ENCODE measurements at regions not wholly inside any gene's neighbourhood (a gene's known extent, or its start where the extent isn't known, plus 50 kb on each side); places are given as distances from the start of the nearest gene placed in this dataset.

DNA sequence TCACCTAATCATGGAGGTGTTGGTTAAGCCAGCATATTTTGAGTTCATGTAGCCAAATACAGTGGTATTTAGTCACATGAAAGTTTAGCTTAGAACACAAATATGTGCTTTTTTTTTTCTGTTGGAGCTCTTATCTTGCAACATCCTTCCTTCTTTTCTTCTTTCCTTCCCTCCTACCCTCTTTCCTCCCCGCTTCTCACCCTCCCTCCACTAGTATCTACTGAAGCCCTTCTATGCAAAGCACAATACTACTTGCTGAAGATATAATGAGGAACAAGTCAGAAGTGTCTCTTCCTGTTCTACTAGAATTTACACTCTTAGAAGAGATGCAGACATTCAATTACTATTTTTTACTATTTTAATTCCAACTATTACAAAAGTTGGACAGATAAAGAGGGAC lies 105.0 kb upstream of the ITGA4 start:
- H4K12ac ChIP-seq (ENCODE audit: low read depth, low read length): no peak overlapping the region
- H3K14ac ChIP-seq (ENCODE audit: low read length): no peak overlapping the region
- H3K9me3 ChIP-seq (ENCODE audit: insufficient read depth, low read depth, low read length): no peaks in the 10 kb centered on the region
- H3K79me2 ChIP-seq (ENCODE audit: control insufficient read depth, insufficient read depth, low read length, poor library complexity): no peaks in the 10 kb centered on the region
- H4K91ac ChIP-seq (ENCODE audit: low read depth, low read length): no peak overlapping the region
- H3K4ac ChIP-seq (ENCODE audit: low read depth, low read length): no peak overlapping the region
- no peaks in the 10 kb centered on the region for H3K79me1 ChIP-seq (ENCODE audit: low read length)
- no peak overlapping the region for H3K18ac ChIP-seq (ENCODE audit: low read length)
- H3K27ac ChIP-seq (ENCODE audit: low read depth, low read length): no peak overlapping the region
- H2BK120ac ChIP-seq (ENCODE audit: insufficient read depth, low read length, poor library complexity): no peak overlapping the region
- H2BK12ac ChIP-seq (ENCODE audit: low read length): no peak overlapping the region
- no peak overlapping the region for H4K8ac ChIP-seq (ENCODE audit: low read depth, low read length)
- no peak overlapping the region for H3K23ac ChIP-seq (ENCODE audit: low read length)
- H2AK5ac ChIP-seq (ENCODE audit: low read length): no peak overlapping the region
- WGBS (ENCODE audit: extremely low coverage, insufficient coverage, insufficient read length): 100% methylated on average over 1 of the region's 1 CpG
- no peak overlapping the region for H2BK5ac ChIP-seq (ENCODE audit: low read depth, low read length, poor library complexity)
- H3K4me2 ChIP-seq (ENCODE audit: low read length): no peak overlapping the region
- H3K36me3 ChIP-seq (ENCODE audit: control insufficient read depth in 1 of 2, insufficient read depth in 2 of 2, low read length in 2 of 2): no peaks in the 10 kb centered on the region
- H2AFZ ChIP-seq (ENCODE audit: insufficient read depth, low read length, poor library complexity): no peak overlapping the region
- no peak for DNase-seq
- no peak overlapping the region for H3K4me3 ChIP-seq (ENCODE audit: low read depth, low read length)
- no peaks in the 10 kb centered on the region for H3K4me1 ChIP-seq (ENCODE audit: control insufficient read depth in 1 of 2, insufficient read depth in 2 of 2, low read length in 2 of 2)
- no peaks in the 10 kb centered on the region for H3K27me3 ChIP-seq (ENCODE audit: insufficient read depth, low read length)
- H3K9ac ChIP-seq (ENCODE audit: low read length): no peak overlapping the region

DNA sequence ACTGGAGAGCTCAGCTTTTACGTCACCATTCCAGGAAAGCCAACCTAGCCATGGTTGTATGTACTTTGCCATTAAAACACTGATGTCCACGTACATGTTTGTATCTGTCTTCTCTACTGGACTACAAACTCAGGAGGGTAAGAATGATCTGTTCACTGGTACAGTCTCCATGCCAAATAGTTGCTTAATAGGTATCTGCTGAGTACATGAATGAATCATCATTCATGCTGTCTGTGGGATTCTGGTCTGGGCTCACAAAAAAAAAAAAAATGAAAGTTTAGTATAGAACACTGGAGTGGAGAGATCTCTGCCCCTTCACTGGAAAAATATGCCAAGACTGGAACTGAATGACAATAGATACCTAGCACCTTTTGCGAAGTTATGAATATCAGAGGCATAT lies 102.6 kb upstream of the ITGA4 start:
- no peaks in the 10 kb centered on the region for H3K9me3 ChIP-seq (ENCODE audit: insufficient read depth, low read depth, low read length)
- H4K12ac ChIP-seq (ENCODE audit: low read depth, low read length): no peak overlapping the region
- no CpG with 5 or more reads among the region's 3 CpGs for WGBS (ENCODE audit: extremely low coverage, insufficient coverage, insufficient read length)
- H3K36me3 ChIP-seq (ENCODE audit: control insufficient read depth in 1 of 2, insufficient read depth in 2 of 2, low read length in 2 of 2): no peaks in the 10 kb centered on the region
- no peak overlapping the region for H4K91ac ChIP-seq (ENCODE audit: low read depth, low read length)
- H3K4ac ChIP-seq (ENCODE audit: low read depth, low read length): no peak overlapping the region
- no peak overlapping the region for H3K18ac ChIP-seq (ENCODE audit: low read length)
- no peaks in the 10 kb centered on the region for H3K79me1 ChIP-seq (ENCODE audit: low read length)
- H3K4me3 ChIP-seq (ENCODE audit: low read depth, low read length): no peak overlapping the region
- no peak overlapping the region for H3K27ac ChIP-seq (ENCODE audit: low read depth, low read length)
- H3K9ac ChIP-seq (ENCODE audit: low read length): no peak overlapping the region
- no peaks in the 10 kb centered on the region for H3K4me1 ChIP-seq (ENCODE audit: control insufficient read depth in 1 of 2, insufficient read depth in 2 of 2, low read length in 2 of 2)
- H3K27me3 ChIP-seq (ENCODE audit: insufficient read depth, low read length): no peaks in the 10 kb centered on the region
- H4K8ac ChIP-seq (ENCODE audit: low read depth, low read length): no peak overlapping the region
- no peak overlapping the region for H2BK5ac ChIP-seq (ENCODE audit: low read depth, low read length, poor library complexity)
- no peak overlapping the region for H2BK12ac ChIP-seq (ENCODE audit: low read length)
- H2AFZ ChIP-seq (ENCODE audit: insufficient read depth, low read length, poor library complexity): no peak overlapping the region
- no peak overlapping the region for H2AK5ac ChIP-seq (ENCODE audit: low read length)
- H3K79me2 ChIP-seq (ENCODE audit: control insufficient read depth, insufficient read depth, low read length, poor library complexity): no peaks in the 10 kb centered on the region
- peak in 1 of 2 donors; percentile 7 for DNase-seq
- H2BK120ac ChIP-seq (ENCODE audit: insufficient read depth, low read length, poor library complexity): no peak overlapping the region
- no peak overlapping the region for H3K4me2 ChIP-seq (ENCODE audit: low read length)
- H3K14ac ChIP-seq (ENCODE audit: low read length): no peak overlapping the region
- H3K23ac ChIP-seq (ENCODE audit: low read length): no peak overlapping the region

DNA sequence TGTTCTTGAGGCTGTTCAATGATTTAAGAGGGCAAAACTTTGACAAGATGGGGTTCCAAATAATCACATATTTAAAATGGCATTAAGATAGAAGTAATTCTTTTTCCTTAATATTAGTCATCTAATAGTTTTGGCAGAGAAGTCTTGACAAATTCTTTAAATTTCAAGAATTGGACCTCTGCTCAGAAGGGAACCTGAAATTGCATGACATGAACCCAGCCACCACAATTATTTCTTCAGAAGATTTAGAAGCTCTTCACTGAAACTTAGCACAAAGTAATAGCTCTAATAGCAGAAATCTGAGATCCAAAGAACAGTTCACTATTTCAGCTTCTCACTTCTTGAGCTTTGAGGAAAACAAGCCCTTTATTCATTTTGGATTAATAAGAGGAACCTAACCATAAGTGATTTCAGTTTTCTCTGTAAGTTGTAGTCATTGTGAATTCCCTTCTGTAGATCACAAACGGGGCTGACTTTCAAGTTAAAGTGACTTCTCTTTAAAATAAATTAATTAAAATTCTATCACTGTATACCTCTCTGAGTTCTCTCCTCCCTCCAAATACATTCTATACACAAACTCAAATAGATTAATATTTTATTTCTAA lies 100.6 kb upstream of the ITGA4 start:
- H3K79me1 ChIP-seq (ENCODE audit: low read length): no peaks in the 10 kb centered on the region
- H3K23ac ChIP-seq (ENCODE audit: low read length): no peak overlapping the region
- no peaks in the 10 kb centered on the region for H3K4me1 ChIP-seq (ENCODE audit: control insufficient read depth in 1 of 2, insufficient read depth in 2 of 2, low read length in 2 of 2)
- H3K4me2 ChIP-seq (ENCODE audit: low read length): no peak overlapping the region
- DNase-seq: no peak
- H4K12ac ChIP-seq (ENCODE audit: low read depth, low read length): no peak overlapping the region
- H3K18ac ChIP-seq (ENCODE audit: low read length): no peak overlapping the region
- H2BK5ac ChIP-seq (ENCODE audit: low read depth, low read length, poor library complexity): no peak overlapping the region
- no peaks in the 10 kb centered on the region for H3K9me3 ChIP-seq (ENCODE audit: insufficient read depth, low read depth, low read length)
- no peak overlapping the region for H3K9ac ChIP-seq (ENCODE audit: low read length)
- H3K4me3 ChIP-seq (ENCODE audit: low read depth, low read length): no peak overlapping the region
- no peaks in the 10 kb centered on the region for H3K27me3 ChIP-seq (ENCODE audit: insufficient read depth, low read length)
- no peak overlapping the region for H4K91ac ChIP-seq (ENCODE audit: low read depth, low read length)
- H3K36me3 ChIP-seq (ENCODE audit: control insufficient read depth in 1 of 2, insufficient read depth in 2 of 2, low read length in 2 of 2): no peaks in the 10 kb centered on the region
- WGBS (ENCODE audit: extremely low coverage, insufficient coverage, insufficient read length): no CpG with 5 or more reads among the region's 1 CpG
- H3K27ac ChIP-seq (ENCODE audit: low read depth, low read length): no peak overlapping the region
- H2BK120ac ChIP-seq (ENCODE audit: insufficient read depth, low read length, poor library complexity): no peak overlapping the region
- no peaks in the 10 kb centered on the region for H3K79me2 ChIP-seq (ENCODE audit: control insufficient read depth, insufficient read depth, low read length, poor library complexity)
- H4K8ac ChIP-seq (ENCODE audit: low read depth, low read length): no peak overlapping the region
- H3K4ac ChIP-seq (ENCODE audit: low read depth, low read length): no peak overlapping the region
- H2BK12ac ChIP-seq (ENCODE audit: low read length): no peak overlapping the region
- H2AFZ ChIP-seq (ENCODE audit: insufficient read depth, low read length, poor library complexity): no peak overlapping the region
- no peak overlapping the region for H3K14ac ChIP-seq (ENCODE audit: low read length)
- H2AK5ac ChIP-seq (ENCODE audit: low read length): no peak overlapping the region

DNA sequence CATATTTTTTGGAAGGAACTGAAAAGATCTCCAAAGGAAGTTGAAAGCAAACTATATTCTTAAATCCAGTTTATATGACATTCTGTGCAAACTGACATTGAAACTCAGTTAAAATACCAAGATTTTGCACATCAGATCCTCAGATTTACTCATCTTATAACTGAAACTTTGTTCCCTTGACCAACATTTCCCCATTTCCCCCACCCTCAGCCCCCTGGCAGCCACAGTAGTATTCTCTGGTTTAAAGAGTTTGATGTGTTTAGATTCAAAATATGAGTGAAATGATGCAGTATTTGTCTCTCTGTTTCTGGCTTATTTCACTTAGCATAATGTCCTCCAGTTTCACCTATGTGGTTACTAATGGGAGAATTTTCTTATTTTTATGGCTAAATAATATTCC lies 99.2 kb upstream of the ITGA4 start:
- H2BK5ac ChIP-seq (ENCODE audit: low read depth, low read length, poor library complexity): no peak overlapping the region
- H3K4ac ChIP-seq (ENCODE audit: low read depth, low read length): no peak overlapping the region
- no peaks in the 10 kb centered on the region for H3K79me2 ChIP-seq (ENCODE audit: control insufficient read depth, insufficient read depth, low read length, poor library complexity)
- no peak overlapping the region for H3K18ac ChIP-seq (ENCODE audit: low read length)
- no peak overlapping the region for H2BK12ac ChIP-seq (ENCODE audit: low read length)
- H2AFZ ChIP-seq (ENCODE audit: insufficient read depth, low read length, poor library complexity): no peak overlapping the region
- no peaks in the 10 kb centered on the region for H3K36me3 ChIP-seq (ENCODE audit: control insufficient read depth in 1 of 2, insufficient read depth in 2 of 2, low read length in 2 of 2)
- H3K79me1 ChIP-seq (ENCODE audit: low read length): no peaks in the 10 kb centered on the region
- no peak overlapping the region for H4K91ac ChIP-seq (ENCODE audit: low read depth, low read length)
- no peaks in the 10 kb centered on the region for H3K4me1 ChIP-seq (ENCODE audit: control insufficient read depth in 1 of 2, insufficient read depth in 2 of 2, low read length in 2 of 2)
- no peaks in the 10 kb centered on the region for H3K27me3 ChIP-seq (ENCODE audit: insufficient read depth, low read length)
- no peak overlapping the region for H4K12ac ChIP-seq (ENCODE audit: low read depth, low read length)
- no peaks in the 10 kb centered on the region for H3K9me3 ChIP-seq (ENCODE audit: insufficient read depth, low read depth, low read length)
- H3K23ac ChIP-seq (ENCODE audit: low read length): no peak overlapping the region
- no peak overlapping the region for H3K4me2 ChIP-seq (ENCODE audit: low read length)
- no peak overlapping the region for H2AK5ac ChIP-seq (ENCODE audit: low read length)
- no peak overlapping the region for H3K27ac ChIP-seq (ENCODE audit: low read depth, low read length)
- H2BK120ac ChIP-seq (ENCODE audit: insufficient read depth, low read length, poor library complexity): no peak overlapping the region
- no peak for DNase-seq
- no peak overlapping the region for H3K14ac ChIP-seq (ENCODE audit: low read length)
- H3K4me3 ChIP-seq (ENCODE audit: low read depth, low read length): no peak overlapping the region
- no peak overlapping the region for H4K8ac ChIP-seq (ENCODE audit: low read depth, low read length)
- no peak overlapping the region for H3K9ac ChIP-seq (ENCODE audit: low read length)
